ENCODE measurements at regions not wholly inside any gene's neighbourhood (a gene's known extent, or its start where the extent isn't known, plus 50 kb on each side); places are given as distances from the start of the nearest gene placed in this dataset.

- no peak for DNase-seq
Measured at GRCh38 chr5:61969755-61970154, 336.3 kb upstream of the KIF2A start.

GRCh38 chr5:61970218-61970617 lies 335.8 kb upstream of the KIF2A start:
- DNase-seq, result no peak

- DNase-seq, result peak; percentile 41
Measured at GRCh38 chr5:61974680-61975079, 331.3 kb upstream of the KIF2A start.

GRCh38 chr5:61981886-61982285 lies 324.1 kb upstream of the KIF2A start:
- no peak for DNase-seq

- no peak for DNase-seq
Measured at GRCh38 chr5:61991430-61991829, 314.6 kb upstream of the KIF2A start.

GRCh38 chr5:61991866-61992265 lies 314.1 kb upstream of the KIF2A start:
- no peak for DNase-seq

GRCh38 chr5:61993295-61993927 lies 312.6 kb upstream of the KIF2A start:
- no peak for DNase-seq

GRCh38 chr5:61994171-61994570 lies 311.8 kb upstream of the KIF2A start:
- DNase-seq, result no peak

GRCh38 chr5:61995486-61995885 lies 310.5 kb upstream of the KIF2A start:
- DNase-seq, result no peak

GRCh38 chr5:61999371-61999770 lies 306.6 kb upstream of the KIF2A start:
- no peak for DNase-seq

- DNase-seq, result no peak
Measured at GRCh38 chr5:62000646-62001045, 305.4 kb upstream of the KIF2A start.

- DNase-seq, result no peak
Measured at GRCh38 chr5:62001640-62002039, 304.4 kb upstream of the KIF2A start.

GRCh38 chr5:62002436-62002835 lies 303.6 kb upstream of the KIF2A start:
- DNase-seq, result no peak

- no peak for DNase-seq
Measured at GRCh38 chr5:62005551-62005950, 300.5 kb upstream of the KIF2A start.

GRCh38 chr5:62007457-62007856 lies 298.5 kb upstream of the KIF2A start:
- DNase-seq, result no peak

- no peak for DNase-seq
Measured at GRCh38 chr5:62011089-62011664, 294.8 kb upstream of the KIF2A start.

- DNase-seq, result no peak
Measured at GRCh38 chr5:62017092-62017491, 288.9 kb upstream of the KIF2A start.

GRCh38 chr5:62029303-62029702 lies 276.7 kb upstream of the KIF2A start:
- no peak for DNase-seq

GRCh38 chr5:62030326-62030725 lies 275.7 kb upstream of the KIF2A start:
- no peak for DNase-seq

GRCh38 chr5:62038024-62038423 lies 268.0 kb upstream of the KIF2A start:
- no peak for DNase-seq

- DNase-seq, result no peak
Measured at GRCh38 chr5:62041156-62041756, 264.8 kb upstream of the KIF2A start.

- DNase-seq, result no peak
Measured at GRCh38 chr5:62042007-62042406, 264.0 kb upstream of the KIF2A start.

GRCh38 chr5:62043289-62044280 lies 262.4 kb upstream of the KIF2A start:
- no peak for DNase-seq
